ENCODE measurements at regions not wholly inside any gene's neighbourhood (a gene's known extent, or its start where the extent isn't known, plus 50 kb on each side); places are given as distances from the start of the nearest gene placed in this dataset.
"Not testable (repeated sequence)": the region's sequence is repeated elsewhere in the genome, so short reads cannot be mapped to it uniquely, and the experiment has no call there.

DNA sequence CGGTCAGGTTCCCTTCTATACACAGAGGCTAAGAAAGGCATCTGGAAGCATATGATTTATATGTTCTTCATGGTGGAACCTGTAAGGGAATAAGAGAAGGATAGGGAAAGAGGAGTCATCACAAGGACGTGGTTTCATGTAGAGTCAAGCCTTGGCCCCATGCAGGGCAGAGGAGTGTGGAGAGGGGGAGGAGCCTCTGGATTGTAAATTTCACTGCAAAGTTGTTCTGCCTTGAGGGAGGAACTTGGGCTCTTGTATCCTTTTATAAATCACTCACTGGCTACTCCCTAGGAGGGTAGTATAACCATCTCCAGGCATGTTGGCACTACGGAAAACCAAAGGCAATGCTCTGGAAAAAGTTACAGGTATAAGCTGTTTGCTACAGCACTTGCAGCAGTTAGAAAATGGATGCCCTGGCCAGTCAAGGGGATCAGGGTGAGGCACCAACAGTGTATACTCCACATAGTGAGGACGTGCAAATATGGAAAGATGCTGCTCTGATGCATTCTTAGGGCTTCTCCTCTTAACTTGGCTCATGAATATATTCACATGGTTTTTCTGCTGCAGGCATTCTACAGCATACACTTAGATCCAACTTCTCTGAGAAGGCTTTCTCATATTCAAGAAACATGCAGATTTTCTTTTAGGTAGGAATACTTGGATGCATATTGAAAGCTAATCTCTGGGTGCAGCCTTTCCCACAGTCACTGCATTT is 60.3 kb upstream of the ZNF81 start:
- no peak for DNase-seq

DNA sequence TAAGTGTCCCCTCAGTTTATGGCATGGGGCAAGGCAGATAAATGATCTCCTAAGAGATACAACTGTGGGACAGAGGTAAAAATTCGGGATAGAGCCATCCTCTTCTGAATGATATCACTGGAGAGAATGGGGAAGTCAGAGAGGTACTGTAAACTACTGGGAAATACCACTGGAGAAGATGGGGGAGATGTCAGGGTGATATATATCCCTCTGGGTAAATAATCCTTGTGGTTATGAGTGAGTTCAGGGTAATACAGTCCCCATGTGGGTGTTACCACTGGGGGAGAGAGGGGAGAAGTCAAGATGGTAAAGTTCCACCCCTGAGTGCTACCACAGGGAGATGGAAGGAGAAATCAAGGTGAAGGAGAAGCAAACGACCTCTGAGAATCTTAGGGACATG is 63.9 kb upstream of the ZNF81 start:
- DNase-seq: no peak

DNA sequence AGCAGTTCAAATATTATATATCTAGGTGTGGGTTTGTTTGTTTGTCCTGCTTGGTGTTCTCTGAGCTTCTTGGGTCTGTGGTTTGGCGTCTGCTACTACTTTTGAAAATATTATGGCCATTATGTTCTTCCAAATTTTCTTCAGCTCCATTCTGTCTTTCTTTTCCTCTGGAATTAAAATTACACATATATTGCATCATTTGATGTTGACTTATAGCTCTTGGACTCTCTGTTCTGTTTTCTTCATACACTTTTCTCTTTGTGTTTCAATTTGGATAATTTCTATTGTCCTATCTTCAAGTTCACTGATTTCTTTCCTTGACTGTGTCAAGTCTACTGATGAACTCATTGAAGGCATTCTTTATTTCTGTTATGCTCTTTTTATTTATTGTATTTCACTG is 65.2 kb upstream of the ZNF81 start:
- DNase-seq: no peak

DNA sequence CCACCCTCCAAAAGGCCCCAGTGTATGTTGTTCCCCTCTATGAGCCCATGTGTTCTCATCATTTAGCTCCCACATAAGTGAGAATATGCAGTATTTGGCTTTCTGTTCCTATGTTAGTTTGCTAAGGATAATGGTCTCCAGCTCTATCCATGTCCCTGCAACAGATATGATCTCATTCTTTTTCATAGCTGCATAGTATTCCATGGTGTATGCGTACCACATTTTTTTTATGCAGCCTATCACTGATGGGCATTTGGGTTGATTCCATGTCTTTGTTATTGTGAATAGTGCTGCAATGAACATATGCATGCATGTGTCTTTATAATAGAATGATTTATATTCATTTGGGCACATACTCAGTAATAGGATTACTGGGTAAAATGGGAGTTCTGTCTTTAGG is 73.9 kb upstream of the ZNF81 start:
- DNase-seq: not testable (repeated sequence)

DNA sequence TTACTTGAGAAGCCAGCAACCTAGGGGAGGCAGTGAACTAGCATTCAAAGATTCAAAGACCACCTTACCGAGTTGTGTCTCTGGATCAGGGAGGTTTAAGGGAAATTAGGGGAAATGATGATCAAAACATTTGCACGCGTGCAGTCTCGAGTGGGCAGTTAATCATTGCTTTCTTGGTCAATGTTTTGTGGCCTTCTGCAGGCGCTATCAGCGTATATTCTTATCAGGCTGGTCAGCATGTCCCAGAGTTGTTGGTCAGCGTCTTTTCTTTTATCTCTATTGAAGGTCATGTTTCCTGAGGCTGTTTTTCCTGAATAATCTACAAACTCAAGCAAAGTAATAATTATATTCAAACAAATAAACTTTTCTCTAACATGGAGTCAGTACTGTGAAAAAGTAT is 84.0 kb upstream of the ZNF81 start:
- no peak for DNase-seq

DNA sequence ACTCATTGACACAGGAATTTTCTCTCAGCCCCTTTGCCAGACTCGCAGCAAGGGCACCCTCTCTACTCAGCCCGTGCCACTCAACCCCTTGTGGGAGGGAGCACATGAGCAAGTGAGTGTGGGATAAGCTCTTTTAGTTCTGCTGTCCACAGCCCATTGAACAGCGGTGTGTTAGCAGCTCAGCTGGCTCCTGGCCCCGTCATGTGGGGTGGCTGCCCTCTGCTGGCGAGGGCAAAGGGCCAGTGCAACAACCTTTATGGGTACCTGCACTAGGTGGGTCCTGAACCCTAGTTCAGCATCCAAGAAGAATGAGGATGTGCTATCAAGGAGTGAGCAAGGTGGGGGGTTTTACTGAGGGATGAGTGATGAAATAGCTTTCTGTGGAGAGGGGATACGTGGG is 85.0 kb upstream of the ZNF81 start:
- DNase-seq: peak; percentile 73

DNA sequence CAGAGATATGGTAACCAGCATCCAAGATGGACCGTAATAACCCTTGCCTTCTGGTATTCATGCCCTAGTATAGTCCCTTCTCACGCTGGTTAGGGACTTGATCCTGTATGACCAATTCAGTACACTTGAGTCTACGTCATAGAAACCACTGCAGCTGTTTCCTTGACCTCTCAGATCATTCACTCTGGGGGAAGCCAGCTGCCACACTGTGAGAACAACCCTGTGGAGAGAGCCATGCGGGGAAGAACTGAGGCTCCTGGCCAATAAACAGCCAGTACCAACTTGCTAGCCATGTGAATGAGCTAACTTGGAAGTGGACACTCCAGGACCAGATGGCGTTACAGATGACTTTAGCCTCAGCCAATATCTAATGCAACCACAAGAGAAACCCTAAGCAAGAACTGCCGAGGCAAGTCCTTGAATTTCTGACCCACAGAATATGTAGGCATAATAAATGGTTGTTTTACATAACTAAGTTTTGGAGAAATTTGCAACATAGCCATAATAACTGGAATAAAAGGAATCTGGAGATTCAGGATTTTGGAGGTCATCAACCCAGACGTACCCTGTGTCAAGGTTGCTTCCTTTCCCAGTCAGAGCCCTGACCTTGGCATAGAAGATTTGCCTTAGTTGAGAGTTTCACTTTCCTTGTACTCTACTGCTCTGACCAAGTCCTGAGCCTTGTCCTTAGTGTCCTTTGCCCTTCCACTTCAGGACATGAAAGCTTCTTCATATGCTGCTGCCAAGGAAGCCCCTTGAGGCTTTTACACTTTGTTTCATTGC is 87.3 kb upstream of the ZNF81 start:
- DNase-seq: no peak

DNA sequence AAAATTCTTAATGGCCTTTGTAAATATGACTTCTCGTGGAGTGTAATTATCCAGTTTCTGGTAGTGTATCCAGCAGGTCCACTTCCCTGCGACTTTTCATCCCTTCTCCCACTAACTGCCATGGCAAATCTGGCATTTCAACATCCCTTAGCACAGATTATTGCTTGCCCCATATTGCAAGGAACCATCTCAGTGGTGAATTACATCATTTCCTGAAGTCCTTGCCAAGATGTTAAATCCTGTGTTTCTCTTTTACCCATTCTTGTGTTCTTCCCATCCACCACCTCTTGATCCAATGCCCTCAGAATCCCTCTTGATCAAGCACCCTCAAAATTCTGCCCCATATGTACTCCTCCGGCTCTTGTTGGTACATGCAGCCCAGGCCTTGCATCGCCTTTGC is 88.1 kb upstream of the ZNF81 start:
- no peak for DNase-seq

DNA sequence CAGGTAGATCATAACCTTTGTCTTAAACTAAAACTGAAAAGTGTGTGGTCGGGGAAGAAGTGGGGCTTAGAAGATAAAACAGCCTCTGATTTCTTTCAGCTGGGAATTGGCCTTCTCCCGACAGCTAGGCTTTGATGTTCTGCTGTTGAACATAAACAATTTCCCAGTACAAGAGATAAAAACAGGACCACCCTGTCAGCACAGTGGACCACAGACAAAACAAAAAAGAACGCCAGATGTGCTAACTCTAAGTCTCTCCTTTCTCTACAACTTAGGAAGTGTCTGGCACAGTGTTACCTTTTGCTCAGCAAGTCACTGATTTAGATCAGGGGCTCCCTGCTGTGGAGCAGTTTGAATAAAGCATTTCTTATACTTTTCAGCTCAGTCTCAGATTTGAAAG is 87.5 kb upstream of the UXT start:
- no peak for DNase-seq

DNA sequence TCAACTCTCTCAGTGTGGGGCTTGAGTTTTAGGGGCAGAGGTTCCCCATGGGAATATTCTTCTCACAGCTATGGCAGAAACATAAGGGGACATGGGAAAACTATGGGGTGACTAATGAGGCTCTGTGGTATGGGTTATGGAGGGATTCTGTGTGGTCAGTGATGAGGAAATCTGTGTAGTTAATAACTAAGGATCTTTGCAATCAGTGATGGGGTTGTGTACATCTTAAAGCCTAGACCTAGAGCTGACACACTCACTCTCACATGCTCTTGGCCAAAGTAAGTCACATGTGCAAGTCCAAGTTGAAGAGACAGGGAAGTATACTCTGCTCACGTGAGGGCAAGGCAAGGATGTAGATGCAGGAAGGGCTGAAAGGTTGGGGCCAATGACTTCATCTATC is 86.4 kb upstream of the UXT start:
- no peak for DNase-seq

DNA sequence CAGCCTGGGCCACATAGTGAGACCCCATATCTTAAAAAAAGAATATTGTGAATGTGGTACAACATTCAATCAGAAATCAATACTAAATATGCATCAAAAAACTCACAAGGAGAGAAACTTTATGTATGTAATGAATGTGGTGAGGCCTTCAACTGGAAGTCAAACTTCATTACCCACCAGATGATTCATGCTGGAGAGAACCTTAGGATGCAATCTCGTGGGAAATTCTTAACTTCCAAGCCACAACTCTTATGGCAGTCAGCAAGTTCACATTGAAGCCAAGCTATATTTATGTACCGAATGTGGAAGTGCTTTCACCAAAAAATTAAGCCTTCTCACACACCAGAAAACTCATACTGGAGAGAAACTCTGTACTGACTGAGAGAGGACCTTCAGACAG is 84.5 kb upstream of the UXT start:
- no peak for DNase-seq

DNA sequence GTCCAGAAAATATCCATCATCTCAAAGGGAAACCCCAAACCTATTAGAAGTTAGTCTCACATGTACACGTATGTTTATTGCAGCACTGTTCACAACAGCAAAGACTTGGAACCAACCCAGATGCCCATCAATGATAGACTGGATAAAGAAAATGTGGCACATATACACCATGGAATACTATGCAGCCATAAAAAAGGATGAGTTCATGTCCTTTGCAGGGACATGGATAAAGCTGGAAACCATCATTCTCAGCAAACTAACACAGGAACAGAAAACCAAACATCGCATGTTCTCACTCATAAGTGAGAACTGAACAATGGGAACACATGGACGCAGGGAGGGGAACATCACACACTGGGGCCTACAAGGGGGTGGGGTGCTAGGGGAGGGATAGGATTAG is 79.9 kb upstream of the UXT start:
- DNase-seq: not testable (repeated sequence)

DNA sequence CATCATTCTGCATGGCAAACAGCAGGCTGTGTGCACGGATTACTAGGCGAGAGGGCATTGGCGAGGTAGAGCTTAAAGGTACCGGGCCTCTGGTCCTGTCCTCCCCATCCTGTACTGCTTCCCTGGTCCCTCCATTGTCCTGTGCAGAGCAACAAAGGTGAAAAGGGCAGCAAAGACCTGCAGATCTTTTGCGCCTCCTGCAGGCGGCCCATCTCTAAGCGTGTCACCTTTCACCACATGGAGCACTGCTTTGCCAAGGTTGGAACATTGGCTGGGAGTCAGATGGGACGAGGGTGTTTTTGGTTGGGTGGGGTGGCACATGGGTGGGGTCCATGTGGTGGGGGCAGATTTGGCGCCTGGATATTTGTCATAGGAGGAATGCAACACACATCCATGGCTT is 64.7 kb upstream of the UXT start:
- DNase-seq: peak; percentile 2

DNA sequence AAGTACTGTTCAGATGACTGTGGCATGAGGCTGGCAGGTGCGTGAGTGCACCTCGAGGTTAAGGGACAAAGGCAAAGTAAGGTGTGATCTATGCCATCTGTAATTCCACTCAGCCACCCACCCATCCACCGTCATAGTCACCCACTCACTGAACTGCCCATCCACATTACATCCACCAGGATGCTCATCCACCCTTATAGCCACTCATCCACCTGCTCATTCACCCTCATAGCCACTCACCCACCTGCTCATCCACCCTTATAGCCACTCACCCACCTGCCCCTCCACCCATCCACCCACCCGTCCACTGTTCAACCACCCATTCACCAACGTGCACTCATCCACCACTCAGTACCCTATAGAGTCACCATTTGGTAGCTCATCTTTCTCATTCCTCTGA is 64.1 kb upstream of the UXT start:
- DNase-seq: no peak

DNA sequence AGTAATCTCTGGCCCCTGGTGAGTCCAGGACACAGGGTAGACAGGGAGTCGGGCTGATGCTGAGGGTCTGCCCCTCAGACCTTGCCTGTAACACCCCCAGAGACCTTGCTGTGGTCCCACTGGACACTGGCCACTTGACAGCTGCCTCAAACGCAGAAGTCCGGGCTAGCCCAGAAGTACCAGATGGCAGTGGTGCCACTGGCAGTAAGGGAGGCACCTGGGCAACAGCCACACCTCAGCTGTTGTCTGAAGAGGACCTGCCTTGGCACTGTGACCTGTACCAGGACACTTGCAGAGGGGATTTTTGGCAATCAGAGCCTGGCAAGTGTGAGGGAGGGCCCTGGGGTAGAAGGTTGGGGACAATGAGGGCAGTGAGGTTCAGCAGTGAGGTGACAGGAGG is 63.3 kb upstream of the UXT start:
- no peak for DNase-seq

DNA sequence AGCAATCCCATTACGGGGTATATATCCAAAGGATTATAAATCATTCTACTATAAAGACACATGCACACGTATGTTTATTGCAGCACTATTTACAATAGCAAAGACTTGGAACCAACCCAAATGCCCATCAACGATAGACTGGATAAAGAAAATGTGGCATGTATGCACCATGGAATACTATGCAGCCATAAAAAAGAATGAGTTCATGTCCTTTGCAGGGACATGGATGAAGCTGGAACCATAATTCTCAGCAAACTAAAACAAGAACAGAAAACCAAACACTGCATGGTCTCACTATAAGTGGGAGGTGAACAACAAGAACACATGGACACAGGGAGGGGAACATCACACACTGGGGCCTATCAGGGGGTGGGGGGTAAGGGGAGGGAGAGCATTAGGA is 56.1 kb upstream of the UXT start:
- not testable (repeated sequence) for DNase-seq

DNA sequence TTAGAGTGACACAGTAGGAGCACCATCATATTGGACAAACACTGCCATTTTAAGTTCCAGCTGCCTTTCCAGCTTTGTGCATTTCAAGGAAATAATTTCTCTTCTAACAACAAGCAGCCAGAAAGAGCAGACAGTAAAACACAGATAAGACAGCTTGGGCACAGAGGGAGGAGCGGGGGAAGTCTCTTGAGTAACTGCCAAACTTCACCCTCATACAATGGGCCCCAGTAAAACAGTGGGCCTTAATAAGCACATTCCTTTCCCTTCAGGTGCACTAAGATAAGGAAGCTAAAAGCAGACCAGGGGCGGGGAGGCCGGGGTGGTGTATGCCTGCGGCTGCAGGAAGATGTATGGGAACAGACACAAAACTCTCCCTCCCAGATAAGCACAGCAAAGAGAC is 53.7 kb upstream of the UXT start:
- not testable (repeated sequence) for DNase-seq

DNA sequence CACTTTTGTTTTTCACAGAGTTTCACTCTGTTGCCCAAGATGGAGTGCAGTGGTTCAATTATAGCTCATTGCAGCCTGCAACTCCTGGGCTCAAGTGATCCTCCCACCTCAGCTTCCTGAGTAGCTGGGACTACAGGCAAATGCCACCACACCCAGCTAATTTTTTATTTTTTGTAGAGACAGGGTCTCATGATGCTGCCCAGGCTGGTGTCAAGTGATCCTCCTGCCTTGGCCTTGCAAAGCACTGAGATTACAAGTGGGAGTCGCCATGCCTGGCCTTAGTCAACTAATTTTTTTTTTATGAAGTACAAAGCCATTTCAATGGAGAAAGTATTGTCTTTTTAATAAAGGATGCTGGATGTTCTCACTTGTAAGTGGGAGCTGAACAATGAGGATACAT is 51.3 kb upstream of the UXT start:
- no peak for DNase-seq
